H9 (cell line): ENCODE measurements at regions not wholly inside any gene's neighbourhood (a gene's known extent, or its start where the extent isn't known, plus 50 kb on each side); places are given as distances from the start of the nearest gene placed in this dataset.

Experiments
- DNase-seq: peaks from one replicate; pipeline ENCODE4 v3.0.0-alpha.2; 2017
- H2AFZ ChIP-seq: one replicate; pipeline ENCODE4 v1.6.1; 2013; ENCODE audit warnings: mild to moderate bottlenecking, low read length, control low read depth, moderate library complexity
- H2AK5ac ChIP-seq: 2 replicates; pipeline ENCODE4 v1.6.1; 2013; ENCODE audit warnings: low read length, control low read depth, mixed read lengths; ENCODE audit not compliant: insufficient read length
- H2BK120ac ChIP-seq: one replicate; pipeline ENCODE4 v1.6.1; 2013; ENCODE audit warnings: low read depth, mild to moderate bottlenecking, low read length, control low read depth, inconsistent platforms; ENCODE audit not compliant: poor library complexity, severe bottlenecking
- H2BK12ac ChIP-seq: 2 replicates; pipeline ENCODE4 v1.6.1; 2013; ENCODE audit warnings: low read length, control low read depth, mixed read lengths, low read depth; ENCODE audit not compliant: insufficient read length
- H2BK15ac ChIP-seq: 2 replicates; pipeline ENCODE4 v1.6.1; 2013; ENCODE audit warnings: low read depth, low read length, control low read depth
- H2BK20ac ChIP-seq: one replicate; pipeline ENCODE4 v1.6.1; 2013; ENCODE audit warnings: low read depth, mild to moderate bottlenecking, low read length, control low read depth, inconsistent platforms; ENCODE audit not compliant: poor library complexity, severe bottlenecking
- H2BK5ac ChIP-seq: 2 replicates; pipeline ENCODE4 v1.6.1; 2013; ENCODE audit warnings: low read length, control low read depth, mixed read lengths; ENCODE audit not compliant: insufficient read length
- H3K14ac ChIP-seq: 2 replicates; pipeline ENCODE4 v1.6.1; 2013; ENCODE audit warnings: low read length, control low read depth; ENCODE audit not compliant: insufficient read depth
- H3K18ac ChIP-seq: 2 replicates; pipeline ENCODE4 v1.6.1; 2013; ENCODE audit warnings: low read depth, mild to moderate bottlenecking, mixed read lengths, low read length, control low read depth; ENCODE audit not compliant: insufficient read length
- H3K23ac ChIP-seq: 2 replicates; pipeline ENCODE4 v1.6.1; 2013; ENCODE audit warnings: low read length, control low read depth, mixed read lengths, low read depth; ENCODE audit not compliant: insufficient read length
- H3K23me2 ChIP-seq: 2 replicates; pipeline ENCODE4 v1.6.1; 2013; ENCODE audit warnings: low read depth, mild to moderate bottlenecking, mixed read lengths, low read length, control low read depth; ENCODE audit not compliant: insufficient read length, poor library complexity, severe bottlenecking
- H3K27ac ChIP-seq: 2 replicates; pipeline ENCODE4 v1.5.1; 2013; ENCODE audit warnings: low read length, control low read depth, mixed read lengths, low read depth; ENCODE audit not compliant: insufficient read length
- H3K27me3 ChIP-seq: 2 replicates; pipeline ENCODE4 v1.6.1; 2013; ENCODE audit warnings: low read length, control low read depth, inconsistent platforms; ENCODE audit not compliant: insufficient read depth
- H3K4ac ChIP-seq: 2 replicates; pipeline ENCODE4 v1.6.1; 2013; ENCODE audit warnings: low read depth, mild to moderate bottlenecking, control low read depth, inconsistent platforms, low read length, moderate library complexity
- H3K4me1 ChIP-seq: 2 replicates; pipeline ENCODE4 v1.6.1; 2013; ENCODE audit warnings: low read length, control low read depth, inconsistent platforms; ENCODE audit not compliant: insufficient read depth
- H3K4me2 ChIP-seq: 2 replicates; pipeline ENCODE4 v1.6.1; 2013; ENCODE audit warnings: low read length, control low read depth, mixed read lengths; ENCODE audit not compliant: insufficient read length, insufficient read depth
- H3K56ac ChIP-seq: 2 replicates; pipeline ENCODE4 v1.6.1; 2013; ENCODE audit warnings: low read depth, mild to moderate bottlenecking, mixed read lengths, low read length, control low read depth; ENCODE audit not compliant: insufficient read length
- H3K79me1 ChIP-seq: 2 replicates; pipeline ENCODE4 v1.6.1; 2013; ENCODE audit warnings: low read depth, mild to moderate bottlenecking, moderate library complexity, low read length, control low read depth, inconsistent platforms; ENCODE audit not compliant: insufficient read depth, poor library complexity, severe bottlenecking
- H3K79me2 ChIP-seq: 2 replicates; pipeline ENCODE4 v1.6.1; 2013; ENCODE audit warnings: low read length, control low read depth, inconsistent platforms; ENCODE audit not compliant: insufficient read depth
- H3K9ac ChIP-seq: 2 replicates; pipeline ENCODE4 v1.6.1; 2013; ENCODE audit warnings: low read length, control low read depth, mixed read lengths; ENCODE audit not compliant: insufficient read length; ENCODE audit errors: extremely low read depth
- H3K9me3 ChIP-seq: one replicate; pipeline ENCODE4 v1.6.1; 2013; ENCODE audit warnings: low read depth, low read length, inconsistent platforms; ENCODE audit not compliant: control insufficient read depth
- H3T11ph ChIP-seq: one replicate; pipeline ENCODE4 v1.6.1; 2013; ENCODE audit warnings: mild to moderate bottlenecking, low read length, control low read depth, inconsistent platforms
- H4K20me1 ChIP-seq: one replicate; pipeline ENCODE4 v1.6.1; 2013; ENCODE audit not compliant: control insufficient read depth, insufficient read length, insufficient read depth
- H4K5ac ChIP-seq: 2 replicates; pipeline ENCODE4 v1.6.1; 2013; ENCODE audit warnings: low read depth, mild to moderate bottlenecking, mixed read lengths, low read length, control low read depth; ENCODE audit not compliant: insufficient read length
- H4K8ac ChIP-seq: replicated peaks from 2 replicates; pipeline ENCODE4 v1.6.1; 2013; ENCODE audit warnings: low read length, control low read depth, mixed read lengths, low read depth; ENCODE audit not compliant: insufficient read length
- H4K91ac ChIP-seq: 2 replicates; pipeline ENCODE4 v1.6.1; 2013; ENCODE audit warnings: low read depth, mild to moderate bottlenecking, moderate library complexity, mixed read lengths, low read length, control low read depth; ENCODE audit not compliant: insufficient read length
- H3K27ac Mint-ChIP-seq, 3 experiments: 2 replicates in 2 of 3; 3 replicates in 1 of 3; pipeline ENCODE4 v1.8.0; 2020 to 2021; ENCODE audit warnings: mixed read lengths in 3 of 3, mild to moderate bottlenecking in 1 of 3, moderate library complexity in 1 of 3
- H3K27me3 Mint-ChIP-seq: 2 replicates; pipeline ENCODE4 v1.8.0; 2021; ENCODE audit warnings: low read depth, mild to moderate bottlenecking, moderate library complexity, mixed read lengths
- H3K36me3 Mint-ChIP-seq, 3 experiments: 2 replicates in 2 of 3; 3 replicates in 1 of 3; pipeline ENCODE4 v1.8.0; 2020 to 2021; ENCODE audit warnings: low read depth in 3 of 3, mixed read lengths in 3 of 3; ENCODE audit not compliant: insufficient read depth in 1 of 3
- H3K4me1 Mint-ChIP-seq, 2 experiments: 2 replicates each; pipeline ENCODE4 v1.8.0; 2020; ENCODE audit warnings: mixed read lengths in 2 of 2
- H3K4me3 Mint-ChIP-seq, 2 experiments: 2 replicates in 1 of 2; 3 replicates in 1 of 2; pipeline ENCODE4 v1.8.0; 2020 to 2021; ENCODE audit warnings: mild to moderate bottlenecking in 2 of 2, mixed read lengths in 2 of 2, moderate library complexity in 1 of 2
- H3K9me3 Mint-ChIP-seq, 2 experiments: 2 replicates in 1 of 2; 3 replicates in 1 of 2; pipeline ENCODE4 v1.8.0; 2020; ENCODE audit warnings: mild to moderate bottlenecking in 2 of 2, mixed read lengths in 2 of 2, moderate library complexity in 1 of 2
- CTCF ChIP-seq: fragments of 200-600 bp; sonication (generic); conservative IDR thresholded peaks from 3 replicates; pipeline ENCODE4 v1.8.0; 2021; ENCODE audit warnings: antibody characterized with exemption, mild to moderate bottlenecking
- WGBS: extraction: QIAGEN DNeasy Blood & Tissue Kit; methylation state at CpG from one replicate; pipeline ENCODE4 v1.1.7; 2013; ENCODE audit warnings: missing lambda C conversion rate, low lambda C conversion rate, mixed read lengths; ENCODE audit not compliant: insufficient read length; ENCODE audit errors: extremely low coverage; 5-methylcytosine and 5-hydroxymethylcytosine counted together

- 100% methylated on average over 1 of the region's 3 CpGs for WGBS
- H3K56ac ChIP-seq = no peak overlapping the region
Measured at GRCh38 chr2:189370719-189371118, 70.6 kb upstream of the WDR75 start.

More at GRCh38 chr2:189370719-189371118, 70.6 kb upstream of the WDR75 start:
- Histone ChIP-seq H2BK5ac (no peak overlapping the region), H3K14ac (no peak overlapping the region), H2AK5ac (no peak overlapping the region), H3T11ph (no peak overlapping the region), H3K4ac (no peak overlapping the region), H2BK120ac (no peak overlapping the region), H2BK15ac (no peak overlapping the region), H3K23ac (no peak overlapping the region), H3K23me2 (no peaks in the 10 kb centered on the region), H2BK20ac (no peak overlapping the region), H3K4me2 (no peak overlapping the region), H3K27me3 (no peaks in the 10 kb centered on the region), H3K79me2 (no peaks in the 10 kb centered on the region), H3K9ac (no peak overlapping the region), H3K4me1 (no peaks in the 10 kb centered on the region), H3K18ac (no peak overlapping the region), H4K91ac (no peak overlapping the region), H2AFZ (no peak overlapping the region), H2BK12ac (no peak overlapping the region), H3K27ac (no peak overlapping the region), H3K9me3 (no peaks in the 10 kb centered on the region), H4K20me1 (no peaks in the 10 kb centered on the region), H3K79me1 (no peaks in the 10 kb centered on the region), H4K8ac (no peak overlapping the region), H4K5ac (no peak overlapping the region)
- Mint-ChIP-seq H3K4me3 (no peak overlapping the region), H3K27ac (no peak overlapping the region), H3K4me1 (no peaks in the 10 kb centered on the region), H3K9me3 (no peaks in the 10 kb centered on the region), H3K36me3 (no peaks in the 10 kb centered on the region), H3K27me3 (no peaks in the 10 kb centered on the region)
- DNase-seq = no peak
- no peak for TF ChIP-seq CTCF
